ENCODE measurements at regions not wholly inside any gene's neighbourhood (a gene's known extent, or its start where the extent isn't known, plus 50 kb on each side); places are given as distances from the start of the nearest gene placed in this dataset.

GRCh38 chr18:22471546-22472131, 53.9 kb upstream of the CTAGE1 start:
- in situ Hi-C loops (cut with MboI; ENCODE audit: low sequenced_read_pairs, unreplicated experiment), result no loop called here
- no peak for TF ChIP-seq CTCF (IDR thresholded peaks at IDR 0.05; ENCODE audit: borderline replicate concordance, control extremely low read depth, extremely low read depth, insufficient read depth, missing control alignments)
- DNase-seq (ENCODE audit: low spot score), result no peak

GRCh38 chr18:22473366-22473765, 55.7 kb upstream of the CTAGE1 start:
- DNase-seq (ENCODE audit: low spot score), result no peak
- in situ Hi-C loops (cut with MboI; ENCODE audit: low sequenced_read_pairs, unreplicated experiment), result no loop called here
- TF ChIP-seq CTCF (IDR thresholded peaks at IDR 0.05; ENCODE audit: borderline replicate concordance, control extremely low read depth, extremely low read depth, insufficient read depth, missing control alignments), result no peak

- DNase-seq (ENCODE audit: low spot score), result no peak
- no peak for TF ChIP-seq CTCF (IDR thresholded peaks at IDR 0.05; ENCODE audit: borderline replicate concordance, control extremely low read depth, extremely low read depth, insufficient read depth, missing control alignments)
- in situ Hi-C loops (cut with MboI; ENCODE audit: low sequenced_read_pairs, unreplicated experiment), result no loop called here
These were observed 57.8 kb upstream of the CTAGE1 start for GRCh38 chr18:22475426-22476100.

GRCh38 chr18:22477222-22477621, 59.5 kb upstream of the CTAGE1 start:
- in situ Hi-C loops (cut with MboI; ENCODE audit: low sequenced_read_pairs, unreplicated experiment), result no loop called here
- no peak for TF ChIP-seq CTCF (IDR thresholded peaks at IDR 0.05; ENCODE audit: borderline replicate concordance, control extremely low read depth, extremely low read depth, insufficient read depth, missing control alignments)

GRCh38 chr18:22482948-22483347, 65.2 kb upstream of the CTAGE1 start:
- in situ Hi-C loops (cut with MboI; ENCODE audit: low sequenced_read_pairs, unreplicated experiment), result no loop called here
- DNase-seq (ENCODE audit: low spot score), result no peak
- TF ChIP-seq CTCF (IDR thresholded peaks at IDR 0.05; ENCODE audit: borderline replicate concordance, control extremely low read depth, extremely low read depth, insufficient read depth, missing control alignments), result no peak

More at GRCh38 chr18:22477222-22477621, 59.5 kb upstream of the CTAGE1 start:
- no peak for DNase-seq (ENCODE audit: low spot score)

- DNase-seq (ENCODE audit: low spot score), result no peak
- TF ChIP-seq CTCF (IDR thresholded peaks at IDR 0.05; ENCODE audit: borderline replicate concordance, control extremely low read depth, extremely low read depth, insufficient read depth, missing control alignments), result no peak
- in situ Hi-C loops (cut with MboI; ENCODE audit: low sequenced_read_pairs, unreplicated experiment), result no loop called here
These were observed 65.7 kb upstream of the CTAGE1 start for GRCh38 chr18:22483407-22483806.
